ENCODE measurements at regions not wholly inside any gene's neighbourhood (a gene's known extent, or its start where the extent isn't known, plus 50 kb on each side); places are given as distances from the start of the nearest gene placed in this dataset.

DNA sequence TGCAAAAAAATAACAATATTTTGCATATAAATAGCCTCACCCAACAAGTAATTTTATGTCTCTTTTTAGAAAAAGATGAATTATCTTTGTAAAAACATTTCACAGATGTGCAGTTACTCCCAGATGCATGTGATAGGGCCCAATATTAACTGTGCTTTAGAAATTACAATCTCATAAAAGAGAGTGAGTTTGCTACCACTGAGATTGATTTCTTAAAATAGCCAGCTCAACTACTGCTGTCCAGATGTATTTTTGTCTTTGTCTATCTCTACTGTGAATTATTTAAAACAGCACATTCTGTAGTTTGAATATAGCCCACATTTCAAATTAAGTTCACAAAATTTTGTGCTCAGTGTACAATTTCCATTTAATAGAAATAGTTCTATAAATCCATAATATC, 177.0 kb upstream of the TTC29 start:
- TF ChIP-seq EZH2 (IDR thresholded peaks at IDR 0.05; ENCODE audit: borderline replicate concordance) = no peak
- TF ChIP-seq, protein P1, sequence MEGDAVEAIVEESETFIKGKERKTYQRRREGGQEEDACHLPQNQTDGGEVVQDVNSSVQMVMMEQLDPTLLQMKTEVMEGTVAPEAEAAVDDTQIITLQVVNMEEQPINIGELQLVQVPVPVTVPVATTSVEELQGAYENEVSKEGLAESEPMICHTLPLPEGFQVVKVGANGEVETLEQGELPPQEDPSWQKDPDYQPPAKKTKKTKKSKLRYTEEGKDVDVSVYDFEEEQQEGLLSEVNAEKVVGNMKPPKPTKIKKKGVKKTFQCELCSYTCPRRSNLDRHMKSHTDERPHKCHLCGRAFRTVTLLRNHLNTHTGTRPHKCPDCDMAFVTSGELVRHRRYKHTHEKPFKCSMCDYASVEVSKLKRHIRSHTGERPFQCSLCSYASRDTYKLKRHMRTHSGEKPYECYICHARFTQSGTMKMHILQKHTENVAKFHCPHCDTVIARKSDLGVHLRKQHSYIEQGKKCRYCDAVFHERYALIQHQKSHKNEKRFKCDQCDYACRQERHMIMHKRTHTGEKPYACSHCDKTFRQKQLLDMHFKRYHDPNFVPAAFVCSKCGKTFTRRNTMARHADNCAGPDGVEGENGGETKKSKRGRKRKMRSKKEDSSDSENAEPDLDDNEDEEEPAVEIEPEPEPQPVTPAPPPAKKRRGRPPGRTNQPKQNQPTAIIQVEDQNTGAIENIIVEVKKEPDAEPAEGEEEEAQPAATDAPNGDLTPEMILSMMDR (IDR thresholded peaks at IDR 0.05; ENCODE audit: poor library complexity) = no peak
